WTC11 (cell line): ENCODE measurements at regions not wholly inside any gene's neighbourhood (a gene's known extent, or its start where the extent isn't known, plus 50 kb on each side); places are given as distances from the start of the nearest gene placed in this dataset.

Source experiments
- ATAC-seq: fragments of 200-7000 bp; cut with Tn5 transposase; 2 replicates; pipeline ENCODE4 v1.10.0; 2021; ENCODE audit warnings: mild to moderate bottlenecking, moderate library complexity
- CTCF ChIA-PET: fragments of 300-600 bp; sonication (Branson Sonifier 250); formaldehyde crosslinking; loops from one replicate; lab custom pipeline; 2021; ENCODE audit warnings: antibody characterized with exemption; lab: Charles Lee
- POLR2A ChIA-PET: fragments of 350-600 bp; sonication (Branson Sonifier 250); formaldehyde crosslinking; loops from one replicate; lab custom pipeline; 2021; ENCODE audit warnings: antibody characterized with exemption; lab: Charles Lee
- DNase-seq: peaks from one replicate; pipeline ENCODE4 v3.0.0; 2021; ENCODE audit warnings: low spot score
- H3K27ac Mint-ChIP-seq: 2 replicates; pipeline ENCODE4 v1.8.0; 2021; ENCODE audit warnings: mixed read lengths
- H3K27me3 Mint-ChIP-seq: 2 replicates; pipeline ENCODE4 v1.8.0; 2021; ENCODE audit warnings: low read depth, mild to moderate bottlenecking, moderate library complexity, mixed read lengths
- H3K36me3 Mint-ChIP-seq: 2 replicates; pipeline ENCODE4 v1.8.0; 2021; ENCODE audit warnings: mixed read lengths
- H3K4me1 Mint-ChIP-seq: 2 replicates; pipeline ENCODE4 v1.8.0; 2022; ENCODE audit warnings: mixed read lengths
- H3K4me3 Mint-ChIP-seq: 2 replicates; pipeline ENCODE4 v1.8.0; 2021; ENCODE audit warnings: mild to moderate bottlenecking, moderate library complexity, mixed read lengths
- H3K9me3 Mint-ChIP-seq: 2 replicates; pipeline ENCODE4 v1.8.0; 2021; ENCODE audit warnings: mixed read lengths
- ATF6 ChIP-seq: sonication (generic); formaldehyde crosslinking; IDR thresholded peaks from 2 replicates; pipeline ENCODE4 v1.8.1; 2023; ENCODE audit warnings: mild to moderate bottlenecking, missing genetic modification reagents
- CBFB ChIP-seq: sonication (generic); formaldehyde crosslinking; IDR thresholded peaks from 2 replicates; pipeline ENCODE4 v1.8.1; 2022; ENCODE audit warnings: mild to moderate bottlenecking, low read depth, missing genetic modification reagents
- CREB1 ChIP-seq: sonication (generic); formaldehyde crosslinking; IDR thresholded peaks from 2 replicates; pipeline ENCODE4 v1.8.0; 2023; ENCODE audit warnings: mild to moderate bottlenecking, missing genetic modification reagents
- CTCF ChIP-seq: fragments of 200-600 bp; IDR thresholded peaks from 2 replicates; pipeline ENCODE4 v1.8.0; 2022; ENCODE audit warnings: antibody characterized with exemption
- ELF4 ChIP-seq: sonication (generic); formaldehyde crosslinking; IDR thresholded peaks from 2 replicates; pipeline ENCODE4 v1.8.1; 2022; ENCODE audit warnings: low read depth, mild to moderate bottlenecking, moderate library complexity, missing genetic modification reagents
- PRRX2 ChIP-seq: fragments of 250-450 bp; sonication (Bioruptor Pico); IDR thresholded peaks from 2 replicates; pipeline ENCODE4 v1.8.0; 2021; ENCODE audit warnings: mild to moderate bottlenecking
- RELA ChIP-seq: sonication (generic); formaldehyde crosslinking; IDR thresholded peaks from 2 replicates; pipeline ENCODE4 v1.8.1; 2022; ENCODE audit warnings: missing genetic modification reagents, mild to moderate bottlenecking, borderline replicate concordance
- SMAD4 ChIP-seq: sonication (generic); formaldehyde crosslinking; IDR thresholded peaks from 2 replicates; pipeline ENCODE4 v1.8.0; 2022; ENCODE audit warnings: mild to moderate bottlenecking, missing genetic modification reagents
- SOX15 ChIP-seq: fragments of 250-450 bp; sonication (Bioruptor Pico); IDR thresholded peaks from 2 replicates; pipeline ENCODE4 v1.9.0; 2021; ENCODE audit warnings: mild to moderate bottlenecking
- SP1 ChIP-seq: sonication (generic); formaldehyde crosslinking; conservative IDR thresholded peaks from 2 replicates; pipeline ENCODE4 v1.8.1; 2022; ENCODE audit warnings: missing genetic modification reagents
- STAT6 ChIP-seq: sonication (generic); formaldehyde crosslinking; conservative IDR thresholded peaks from 2 replicates; pipeline ENCODE4 v1.8.1; 2023; ENCODE audit warnings: mild to moderate bottlenecking, low read depth, missing genetic modification reagents, moderate library complexity
- TEAD1 ChIP-seq: sonication (generic); formaldehyde crosslinking; IDR thresholded peaks from 2 replicates; pipeline ENCODE4 v1.8.0; 2022; ENCODE audit warnings: mild to moderate bottlenecking, missing genetic modification reagents
- USF2 ChIP-seq: sonication (generic); formaldehyde crosslinking; IDR thresholded peaks from 2 replicates; pipeline ENCODE4 v1.8.1; 2023; ENCODE audit warnings: mild to moderate bottlenecking, missing genetic modification reagents, moderate library complexity
- ZNF219 ChIP-seq: sonication (generic); formaldehyde crosslinking; IDR thresholded peaks from 2 replicates; pipeline ENCODE4 v1.8.0; 2023; ENCODE audit warnings: missing genetic modification reagents, mild to moderate bottlenecking, borderline replicate concordance
- ZNF396 ChIP-seq: fragments of 250-450 bp; sonication (Bioruptor Pico); IDR thresholded peaks from 2 replicates; pipeline ENCODE4 v1.8.0; 2021; ENCODE audit warnings: mild to moderate bottlenecking, moderate library complexity, borderline replicate concordance
- ZNF416 ChIP-seq: fragments of 250-450 bp; sonication (Bioruptor Pico); IDR thresholded peaks from 2 replicates; pipeline ENCODE4 v1.9.0; 2021; ENCODE audit warnings: mild to moderate bottlenecking, inconsistent platforms
- ZNF423 ChIP-seq: fragments of 250-450 bp; sonication (Bioruptor Pico); IDR thresholded peaks from 2 replicates; pipeline ENCODE4 v2.1.2; 2022; ENCODE audit warnings: mild to moderate bottlenecking, moderate library complexity
- TF ChIP-seq, protein P1 (sequence below): sonication (generic); formaldehyde crosslinking; IDR thresholded peaks from 2 replicates; pipeline ENCODE4 v1.8.0; 2022; ENCODE audit warnings: mild to moderate bottlenecking, missing genetic modification reagents
- TF ChIP-seq, protein P2 (sequence below): sonication (generic); formaldehyde crosslinking; conservative IDR thresholded peaks from 2 replicates; pipeline ENCODE4 v1.8.1; 2022; ENCODE audit warnings: mild to moderate bottlenecking, missing genetic modification reagents
- TF ChIP-seq, protein P3 (sequence below): fragments of 250-450 bp; sonication (Bioruptor Pico); IDR thresholded peaks from 2 replicates; pipeline ENCODE4 v1.9.0; 2021; ENCODE audit warnings: mild to moderate bottlenecking, borderline replicate concordance
- TF ChIP-seq, protein P4 (sequence below): fragments of 250-450 bp; sonication (Bioruptor Pico); conservative IDR thresholded peaks from 2 replicates; pipeline ENCODE4 v1.9.0; 2021; ENCODE audit warnings: mild to moderate bottlenecking

DNA sequence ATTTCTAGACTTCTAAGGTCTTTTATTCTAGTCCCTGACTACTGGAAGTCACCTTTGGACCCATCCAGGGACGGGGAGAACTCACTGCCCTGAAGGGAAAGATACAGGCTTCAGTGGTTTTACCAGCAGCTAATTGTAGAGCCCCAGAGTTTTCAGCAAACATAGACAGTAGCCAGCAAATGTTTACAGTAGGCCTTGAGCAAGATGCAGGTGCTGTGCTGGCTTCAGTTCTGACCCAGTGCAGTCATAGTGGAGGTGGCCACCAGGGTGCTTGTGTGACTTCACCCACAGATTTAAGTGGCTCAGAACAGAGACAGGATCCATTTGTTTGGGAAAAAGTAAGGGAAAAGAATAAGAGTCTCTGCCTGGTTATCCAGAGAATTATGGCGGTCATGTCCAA is 384.4 kb upstream of the AR start:
- POLR2A ChIA-PET: no interaction called here
- H3K36me3 Mint-ChIP-seq: no peaks in the 10 kb centered on the region
- H3K27ac Mint-ChIP-seq: no peak overlapping the region
- TF ChIP-seq, protein P1, sequence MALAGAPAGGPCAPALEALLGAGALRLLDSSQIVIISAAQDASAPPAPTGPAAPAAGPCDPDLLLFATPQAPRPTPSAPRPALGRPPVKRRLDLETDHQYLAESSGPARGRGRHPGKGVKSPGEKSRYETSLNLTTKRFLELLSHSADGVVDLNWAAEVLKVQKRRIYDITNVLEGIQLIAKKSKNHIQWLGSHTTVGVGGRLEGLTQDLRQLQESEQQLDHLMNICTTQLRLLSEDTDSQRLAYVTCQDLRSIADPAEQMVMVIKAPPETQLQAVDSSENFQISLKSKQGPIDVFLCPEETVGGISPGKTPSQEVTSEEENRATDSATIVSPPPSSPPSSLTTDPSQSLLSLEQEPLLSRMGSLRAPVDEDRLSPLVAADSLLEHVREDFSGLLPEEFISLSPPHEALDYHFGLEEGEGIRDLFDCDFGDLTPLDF (CRISPR knock-in tag): no peak
- TF ChIP-seq RELA (CRISPR knock-in tag): no peak
- no peak for TF ChIP-seq PRRX2 (CRISPR knock-in tag)
- no peak for TF ChIP-seq ZNF219
- no peak for TF ChIP-seq STAT6 (CRISPR knock-in tag)
- TF ChIP-seq CTCF: no peak
- peaks cover 27% of the 10 kb centered on the region for H3K9me3 Mint-ChIP-seq
- no peaks in the 10 kb centered on the region for H3K27me3 Mint-ChIP-seq
- CTCF ChIA-PET: no interaction called here
- ATAC-seq (no peak), DNase-seq (no peak)
- H3K4me3 Mint-ChIP-seq: no peak overlapping the region
- no peaks in the 10 kb centered on the region for H3K4me1 Mint-ChIP-seq

GRCh38 chrX:67114635-67115034 is 429.2 kb upstream of the AR start:
- no peak overlapping the region for H3K4me3 Mint-ChIP-seq
- POLR2A ChIA-PET: no interaction called here
- TF ChIP-seq SMAD4 (no peak), SOX15 (CRISPR knock-in tag) (no peak), ZNF396 (no peak), USF2 (CRISPR knock-in tag) (no peak), TEAD1 (no peak), ZNF423 (no peak), CREB1 (CRISPR knock-in tag) (no peak), ZNF416 (CRISPR knock-in tag) (no peak), ELF4 (CRISPR knock-in tag) (no peak), ATF6 (CRISPR knock-in tag) (no peak), SP1 (CRISPR knock-in tag) (no peak), CBFB (CRISPR knock-in tag) (no peak)
- TF ChIP-seq, protein P2, sequence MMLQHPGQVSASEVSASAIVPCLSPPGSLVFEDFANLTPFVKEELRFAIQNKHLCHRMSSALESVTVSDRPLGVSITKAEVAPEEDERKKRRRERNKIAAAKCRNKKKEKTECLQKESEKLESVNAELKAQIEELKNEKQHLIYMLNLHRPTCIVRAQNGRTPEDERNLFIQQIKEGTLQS (CRISPR knock-in tag): no peak
- TF ChIP-seq, protein P3, sequence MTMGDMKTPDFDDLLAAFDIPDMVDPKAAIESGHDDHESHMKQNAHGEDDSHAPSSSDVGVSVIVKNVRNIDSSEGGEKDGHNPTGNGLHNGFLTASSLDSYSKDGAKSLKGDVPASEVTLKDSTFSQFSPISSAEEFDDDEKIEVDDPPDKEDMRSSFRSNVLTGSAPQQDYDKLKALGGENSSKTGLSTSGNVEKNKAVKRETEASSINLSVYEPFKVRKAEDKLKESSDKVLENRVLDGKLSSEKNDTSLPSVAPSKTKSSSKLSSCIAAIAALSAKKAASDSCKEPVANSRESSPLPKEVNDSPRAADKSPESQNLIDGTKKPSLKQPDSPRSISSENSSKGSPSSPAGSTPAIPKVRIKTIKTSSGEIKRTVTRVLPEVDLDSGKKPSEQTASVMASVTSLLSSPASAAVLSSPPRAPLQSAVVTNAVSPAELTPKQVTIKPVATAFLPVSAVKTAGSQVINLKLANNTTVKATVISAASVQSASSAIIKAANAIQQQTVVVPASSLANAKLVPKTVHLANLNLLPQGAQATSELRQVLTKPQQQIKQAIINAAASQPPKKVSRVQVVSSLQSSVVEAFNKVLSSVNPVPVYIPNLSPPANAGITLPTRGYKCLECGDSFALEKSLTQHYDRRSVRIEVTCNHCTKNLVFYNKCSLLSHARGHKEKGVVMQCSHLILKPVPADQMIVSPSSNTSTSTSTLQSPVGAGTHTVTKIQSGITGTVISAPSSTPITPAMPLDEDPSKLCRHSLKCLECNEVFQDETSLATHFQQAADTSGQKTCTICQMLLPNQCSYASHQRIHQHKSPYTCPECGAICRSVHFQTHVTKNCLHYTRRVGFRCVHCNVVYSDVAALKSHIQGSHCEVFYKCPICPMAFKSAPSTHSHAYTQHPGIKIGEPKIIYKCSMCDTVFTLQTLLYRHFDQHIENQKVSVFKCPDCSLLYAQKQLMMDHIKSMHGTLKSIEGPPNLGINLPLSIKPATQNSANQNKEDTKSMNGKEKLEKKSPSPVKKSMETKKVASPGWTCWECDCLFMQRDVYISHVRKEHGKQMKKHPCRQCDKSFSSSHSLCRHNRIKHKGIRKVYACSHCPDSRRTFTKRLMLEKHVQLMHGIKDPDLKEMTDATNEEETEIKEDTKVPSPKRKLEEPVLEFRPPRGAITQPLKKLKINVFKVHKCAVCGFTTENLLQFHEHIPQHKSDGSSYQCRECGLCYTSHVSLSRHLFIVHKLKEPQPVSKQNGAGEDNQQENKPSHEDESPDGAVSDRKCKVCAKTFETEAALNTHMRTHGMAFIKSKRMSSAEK (CRISPR knock-in tag): no peak
- TF ChIP-seq, protein P4, sequence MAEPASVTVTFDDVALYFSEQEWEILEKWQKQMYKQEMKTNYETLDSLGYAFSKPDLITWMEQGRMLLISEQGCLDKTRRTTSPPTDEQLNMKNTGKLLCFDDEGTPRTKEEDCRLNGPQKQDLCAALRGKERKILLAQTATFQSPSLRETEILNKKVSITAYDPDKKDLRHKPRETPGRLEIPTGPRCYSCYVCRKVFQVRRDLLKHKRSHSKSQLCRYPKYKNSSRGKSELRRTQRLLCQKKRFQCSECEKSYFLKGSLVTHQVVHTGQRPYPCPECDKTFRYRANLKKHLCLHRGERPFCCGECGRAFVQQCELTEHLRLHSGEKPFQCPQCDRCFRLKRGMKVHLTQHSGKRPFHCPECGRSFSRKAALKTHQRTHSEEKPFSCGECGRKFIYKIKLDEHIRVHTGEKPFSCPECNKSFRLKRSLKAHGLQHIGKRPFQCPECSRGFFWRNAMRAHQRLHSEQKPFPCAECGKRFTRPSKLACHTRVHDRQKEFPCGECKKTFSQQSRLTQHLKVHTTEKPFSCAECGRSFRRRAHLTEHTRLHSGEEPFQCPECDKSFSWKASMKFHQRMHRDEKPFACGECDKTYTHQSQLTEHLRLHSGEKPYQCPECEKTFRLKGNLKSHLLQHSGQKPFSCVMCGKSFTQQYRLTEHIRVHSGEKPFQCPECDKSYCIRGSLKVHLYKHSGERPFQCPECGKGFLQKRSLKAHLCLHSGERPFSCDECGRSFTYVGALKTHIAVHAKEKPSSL (CRISPR knock-in tag): no peak

More at GRCh38 chrX:67114635-67115034, 429.2 kb upstream of the AR start:
- H3K4me1 Mint-ChIP-seq: no peaks in the 10 kb centered on the region
- CTCF ChIA-PET: no interaction called here
- H3K27ac Mint-ChIP-seq: no peak overlapping the region
- no peaks in the 10 kb centered on the region for H3K9me3 Mint-ChIP-seq
- H3K36me3 Mint-ChIP-seq: no peaks in the 10 kb centered on the region
- ATAC-seq: no peak
- DNase-seq: no peak
- H3K27me3 Mint-ChIP-seq: no peaks in the 10 kb centered on the region
